ENCODE measurements at regions not wholly inside any gene's neighbourhood (a gene's known extent, or its start where the extent isn't known, plus 50 kb on each side); places are given as distances from the start of the nearest gene placed in this dataset.

- Histone ChIP-seq H3K9me3 (ENCODE audit: control insufficient read depth, insufficient read depth, low read length) (no peaks in the 10 kb centered on the region), H3K27me3 (ENCODE audit: control insufficient read depth, insufficient read depth, low read length) (no peaks in the 10 kb centered on the region), H3K4ac (ENCODE audit: low read depth, low read length) (no peak overlapping the region), H2AK5ac (ENCODE audit: low read depth, low read length) (no peak overlapping the region), H3K9ac (ENCODE audit: low read depth, low read length) (no peak overlapping the region), H3K79me1 (ENCODE audit: low read depth in 1 of 2, low read length in 2 of 2) (no peaks in the 10 kb centered on the region), H3K9me1 (ENCODE audit: insufficient read depth, low read length) (no peaks in the 10 kb centered on the region), H3K23ac (ENCODE audit: low read depth, low read length) (no peak overlapping the region), H2BK15ac (ENCODE audit: low read depth, low read length) (no peak overlapping the region), H3K56ac (ENCODE audit: extremely low read depth, insufficient read depth, low read length) (no peak overlapping the region), H3K14ac (replicated peaks; ENCODE audit: low read depth, low read length) (no peak overlapping the region), H2AFZ (replicated peaks; ENCODE audit: low read length, poor library complexity) (no peak overlapping the region), H4K8ac (ENCODE audit: low read depth in 2 of 2, low read length in 2 of 2) (no peak overlapping the region), H3K4me3 (ENCODE audit: insufficient read depth, low read depth, low read length) (no peak overlapping the region), H2BK5ac (ENCODE audit: low read depth, low read length, poor library complexity, severe bottlenecking) (no peak overlapping the region), H3K36me3 (ENCODE audit: control insufficient read depth, insufficient read depth, low read length) (no peaks in the 10 kb centered on the region), H2BK120ac (ENCODE audit: low read depth, low read length) (no peak overlapping the region), H4K5ac (ENCODE audit: low read depth, low read length) (no peak overlapping the region), H2BK20ac (ENCODE audit: low read depth, low read length) (no peak overlapping the region), H4K91ac (ENCODE audit: insufficient read depth, low read depth, low read length) (no peak overlapping the region), H3K27ac (ENCODE audit: insufficient read depth, low read length) (no peak overlapping the region), H3K18ac (ENCODE audit: low read depth, low read length) (no peak overlapping the region), H4K20me1 (ENCODE audit: insufficient read depth, low read length) (no peaks in the 10 kb centered on the region), H3K4me2 (ENCODE audit: low read depth, low read length) (no peak overlapping the region), H3K4me1 (ENCODE audit: control insufficient read depth, insufficient read depth, low read length) (no peaks in the 10 kb centered on the region), H2AK9ac (replicated peaks; ENCODE audit: low read depth, low read length, poor library complexity) (no peak overlapping the region)
- in situ Hi-C loops (cut with MboI; ENCODE audit: low sequenced_read_pairs): loop anchor here (25.0 kb wide), 1 partner anchor 400 kb away; no protein-coding TSS in a partner anchor
- ChIA-PET CTCF (no interaction called here), POLR2A (ENCODE audit: unreplicated experiment) (no interaction called here)
- ATAC-seq (ENCODE audit: low read depth): no peak
- intact Hi-C loops (cut with micrococcal nuclease): no loop called here
- dilution Hi-C loops (cut with HindIII; ENCODE audit: low sequenced_read_pairs, unreplicated experiment): no loop called here
- DNase-seq: no peak
- TF ChIP-seq MAFK (IDR thresholded peaks at IDR 0.05; ENCODE audit: low read depth, low read length) (peak; percentile 66), BHLHE40 (IDR thresholded peaks at IDR 0.05; ENCODE audit: low read depth, low read length) (no peak)
- no TSS peak for BruUV-seq (replicated peaks)
- WGBS, 2 experiments (ENCODE audit: extremely low coverage in 2 of 2, insufficient read length in 1 of 2): no CpG with 5 or more reads among the region's 1 CpG
Measured at GRCh38 chr1:102562380-102562779, 545.9 kb downstream of the COL11A1 start.
